ENCODE measurements at regions not wholly inside any gene's neighbourhood (a gene's known extent, or its start where the extent isn't known, plus 50 kb on each side); places are given as distances from the start of the nearest gene placed in this dataset.

GRCh38 chr2:117726747-117727146, 87.7 kb upstream of the DDX18 start:
- DNase-seq = no peak

- no peak for DNase-seq
Measured at GRCh38 chr2:117737846-117738245, 76.6 kb upstream of the DDX18 start.

- DNase-seq = no peak
Measured at GRCh38 chr2:117738991-117739839, 75.3 kb upstream of the DDX18 start.

GRCh38 chr2:117745537-117745936, 69.0 kb upstream of the DDX18 start:
- DNase-seq = no peak

GRCh38 chr2:117755768-117756167, 58.7 kb upstream of the DDX18 start:
- no peak for DNase-seq

DNA sequence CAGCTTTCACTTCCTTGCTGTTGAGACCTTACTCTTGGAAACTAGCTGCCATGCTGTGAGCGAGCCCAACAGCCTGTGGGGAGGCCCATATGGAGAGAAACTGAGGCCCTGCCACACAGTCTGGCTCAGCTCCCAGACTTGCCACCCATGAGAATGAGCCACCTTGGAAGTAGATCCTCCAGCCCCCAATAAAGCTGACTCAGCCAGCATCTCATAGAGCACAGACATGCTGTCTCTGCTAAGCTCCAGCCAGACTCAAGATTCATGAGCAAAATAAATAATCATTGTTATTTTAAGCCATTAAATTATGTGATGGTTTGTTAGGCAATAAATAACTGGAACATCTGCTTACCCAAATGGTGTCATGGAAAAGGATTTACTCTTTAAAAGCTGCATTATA, 53.6 kb upstream of the DDX18 start:
- no peak for DNase-seq

DNA sequence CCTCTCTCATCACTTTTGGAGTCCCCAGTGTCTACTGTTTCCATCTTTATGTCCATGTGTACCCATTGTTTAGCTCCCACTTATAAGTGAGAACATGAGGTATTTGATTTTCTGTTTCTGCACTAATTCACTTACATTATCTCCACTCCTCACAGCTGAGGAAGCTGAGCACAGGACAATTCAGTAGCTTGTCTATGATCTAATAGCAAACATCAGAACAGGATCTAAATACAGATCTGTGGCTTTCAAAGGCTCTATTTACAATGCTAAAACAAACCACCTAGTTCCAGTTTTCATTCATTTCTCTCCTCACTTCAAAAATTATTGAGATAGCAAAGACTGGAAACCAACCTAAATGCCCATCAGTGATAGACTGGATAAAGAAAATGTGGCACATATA, 52.0 kb upstream of the DDX18 start:
- DNase-seq = no peak

- DNase-seq = no peak
Measured at GRCh38 chr2:117763804-117764203, 50.7 kb upstream of the DDX18 start.

All from right hindlimb (tissue), 1 donor.